ENCODE measurements at regions not wholly inside any gene's neighbourhood (a gene's known extent, or its start where the extent isn't known, plus 50 kb on each side); places are given as distances from the start of the nearest gene placed in this dataset.
A peak's percentile ranks its signal among the peaks of the same experiment; 100 is the strongest.

GRCh38 chr14:34098045-34098984, 147.4 kb upstream of the EGLN3 start:
- 55 to 59% (median 57%) methylated on average over 8 of the region's 8 CpGs for whole genome bisulfite sequencing, 3 donors
- peaks cover 0 to 16% (median 0%) of the 10 kb centered on the region in 3 donors for H3K4me1 ChIP-seq (ENCODE audit: control insufficient read depth in 3 of 3, insufficient read depth in 2 of 3, low read depth in 1 of 3, low read length in 2 of 3)
- DNase-seq (peak; percentile 18 to 52), FAIRE-seq (no peak)
- H3K27me3 ChIP-seq (ENCODE audit: control insufficient read depth in 3 of 3, insufficient read depth in 3 of 3, low read length in 3 of 3) = no peaks in the 10 kb centered on the region
- H3K27ac ChIP-seq (ENCODE audit: low read depth in 1 of 3, low read length in 2 of 3) = no peak overlapping the region
- no peaks in the 10 kb centered on the region for H3K36me3 ChIP-seq (ENCODE audit: control insufficient read depth in 3 of 3, insufficient read depth in 2 of 3, low read depth in 1 of 3, low read length in 3 of 3)
- H3K4me3 ChIP-seq (ENCODE audit: low read depth in 1 of 3, low read length in 3 of 3) = no peak overlapping the region
- H3K9me3 ChIP-seq (ENCODE audit: control insufficient read depth in 2 of 2, insufficient read depth in 1 of 2, low read depth in 1 of 2, low read length in 1 of 2) = no peaks in the 10 kb centered on the region

GRCh38 chr14:34097644-34098043, 146.8 kb upstream of the EGLN3 start:
- Histone ChIP-seq H3K9me3 (ENCODE audit: control insufficient read depth in 2 of 2, insufficient read depth in 1 of 2, low read depth in 1 of 2, low read length in 1 of 2) (no peaks in the 10 kb centered on the region), H3K27ac (ENCODE audit: low read depth in 1 of 3, low read length in 2 of 3) (no peak overlapping the region), H3K4me3 (ENCODE audit: low read depth in 1 of 3, low read length in 3 of 3) (no peak overlapping the region), H3K27me3 (ENCODE audit: control insufficient read depth in 3 of 3, insufficient read depth in 3 of 3, low read length in 3 of 3) (no peaks in the 10 kb centered on the region), H3K4me1 (ENCODE audit: control insufficient read depth in 3 of 3, insufficient read depth in 2 of 3, low read depth in 1 of 3, low read length in 2 of 3) (peaks cover 0 to 16% (median 0%) of the 10 kb centered on the region in 3 donors), H3K36me3 (ENCODE audit: control insufficient read depth in 3 of 3, insufficient read depth in 2 of 3, low read depth in 1 of 3, low read length in 3 of 3) (no peaks in the 10 kb centered on the region)
- DNase-seq (no peak), FAIRE-seq (no peak)
- 75 to 93% (median 89%) methylated on average over 9 of the region's 9 CpGs for WGBS, 3 donors

DNA sequence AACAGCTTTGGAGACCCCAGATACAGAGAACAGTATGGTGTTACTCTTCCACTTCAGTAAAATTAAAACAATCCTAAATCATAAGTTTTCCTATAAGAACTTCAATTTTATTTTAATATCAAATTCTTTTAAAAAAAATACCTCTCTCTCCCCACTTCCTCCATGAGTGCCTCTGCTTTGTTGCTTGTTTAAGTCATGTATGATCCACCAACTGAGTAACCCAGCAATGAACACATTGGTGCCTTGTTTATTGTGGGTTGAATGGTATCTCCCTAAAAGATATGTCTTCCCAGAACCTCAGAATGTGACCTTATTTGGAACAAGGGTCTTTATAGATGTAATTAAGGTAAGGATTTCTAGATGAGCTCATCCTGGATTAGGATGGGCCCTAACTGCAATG, 143.5 kb upstream of the EGLN3 start:
- H3K4me1 ChIP-seq (ENCODE audit: control insufficient read depth in 3 of 3, insufficient read depth in 2 of 3, low read depth in 1 of 3, low read length in 2 of 3) = peaks cover 0 to 11% (median 0%) of the 10 kb centered on the region in 3 donors
- FAIRE-seq (no peak), DNase-seq (no peak)
- H3K27ac ChIP-seq (ENCODE audit: low read depth in 1 of 3, low read length in 2 of 3) = no peak overlapping the region
- no peaks in the 10 kb centered on the region for H3K9me3 ChIP-seq (ENCODE audit: control insufficient read depth in 2 of 2, insufficient read depth in 1 of 2, low read depth in 1 of 2, low read length in 1 of 2)
- H3K36me3 ChIP-seq (ENCODE audit: control insufficient read depth in 3 of 3, insufficient read depth in 2 of 3, low read depth in 1 of 3, low read length in 3 of 3) = no peaks in the 10 kb centered on the region
- H3K4me3 ChIP-seq (ENCODE audit: low read depth in 1 of 3, low read length in 3 of 3) = no peak overlapping the region
- H3K27me3 ChIP-seq (ENCODE audit: control insufficient read depth in 3 of 3, insufficient read depth in 3 of 3, low read length in 3 of 3) = no peaks in the 10 kb centered on the region

- 75 to 89% (median 76%) methylated on average over 3 of the region's 3 CpGs for WGBS, 3 donors
- H3K36me3 ChIP-seq (ENCODE audit: control insufficient read depth in 3 of 3, insufficient read depth in 2 of 3, low read depth in 1 of 3, low read length in 3 of 3) = no peaks in the 10 kb centered on the region
- H3K9me3 ChIP-seq (ENCODE audit: control insufficient read depth in 2 of 2, insufficient read depth in 1 of 2, low read depth in 1 of 2, low read length in 1 of 2) = no peaks in the 10 kb centered on the region
- DNase-seq (no peak), FAIRE-seq (no peak)
- H3K27me3 ChIP-seq (ENCODE audit: control insufficient read depth in 3 of 3, insufficient read depth in 3 of 3, low read length in 3 of 3) = no peaks in the 10 kb centered on the region
- H3K4me1 ChIP-seq (ENCODE audit: control insufficient read depth in 3 of 3, insufficient read depth in 2 of 3, low read depth in 1 of 3, low read length in 2 of 3) = peaks cover 0 to 8% (median 0%) of the 10 kb centered on the region in 3 donors
- no peak overlapping the region for H3K4me3 ChIP-seq (ENCODE audit: low read depth in 1 of 3, low read length in 3 of 3)
- no peak overlapping the region for H3K27ac ChIP-seq (ENCODE audit: low read depth in 1 of 3, low read length in 2 of 3)
Observed at GRCh38 chr14:34093883-34094282, 143.0 kb upstream of the EGLN3 start.

DNA sequence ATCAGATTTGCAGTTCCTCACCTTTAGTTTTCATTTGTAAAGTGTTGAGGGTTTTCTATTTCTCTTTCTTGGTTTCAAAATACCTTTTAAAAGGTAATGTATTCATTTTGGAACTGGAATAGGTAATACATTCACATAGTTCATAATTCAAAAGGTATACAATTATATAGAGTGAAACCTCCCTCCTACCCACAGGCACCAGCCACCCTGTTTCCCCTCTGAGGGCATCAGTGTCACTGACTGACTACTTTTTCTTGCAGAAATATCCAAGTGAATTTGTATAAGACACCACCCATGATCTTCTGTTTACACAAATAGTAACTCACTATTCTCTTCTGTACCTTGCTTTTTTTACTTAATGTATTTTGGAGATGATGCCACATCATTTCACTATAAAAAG, 139.6 kb upstream of the EGLN3 start:
- no peaks in the 10 kb centered on the region for H3K36me3 ChIP-seq (ENCODE audit: control insufficient read depth in 3 of 3, insufficient read depth in 2 of 3, low read depth in 1 of 3, low read length in 3 of 3)
- no peaks in the 10 kb centered on the region for H3K4me1 ChIP-seq (ENCODE audit: control insufficient read depth in 3 of 3, insufficient read depth in 2 of 3, low read depth in 1 of 3, low read length in 2 of 3)
- peaks cover 0 to 6% of the 10 kb centered on the region in 2 donors for H3K9me3 ChIP-seq (ENCODE audit: control insufficient read depth in 2 of 2, insufficient read depth in 1 of 2, low read depth in 1 of 2, low read length in 1 of 2)
- peaks cover 0 to 2% (median 0%) of the 10 kb centered on the region in 3 donors for H3K27me3 ChIP-seq (ENCODE audit: control insufficient read depth in 3 of 3, insufficient read depth in 3 of 3, low read length in 3 of 3)
- no peak overlapping the region for H3K4me3 ChIP-seq (ENCODE audit: low read depth in 1 of 3, low read length in 3 of 3)
- H3K27ac ChIP-seq (ENCODE audit: low read depth in 1 of 3, low read length in 2 of 3) = no peak overlapping the region
- DNase-seq (no peak), FAIRE-seq (no peak)

DNA sequence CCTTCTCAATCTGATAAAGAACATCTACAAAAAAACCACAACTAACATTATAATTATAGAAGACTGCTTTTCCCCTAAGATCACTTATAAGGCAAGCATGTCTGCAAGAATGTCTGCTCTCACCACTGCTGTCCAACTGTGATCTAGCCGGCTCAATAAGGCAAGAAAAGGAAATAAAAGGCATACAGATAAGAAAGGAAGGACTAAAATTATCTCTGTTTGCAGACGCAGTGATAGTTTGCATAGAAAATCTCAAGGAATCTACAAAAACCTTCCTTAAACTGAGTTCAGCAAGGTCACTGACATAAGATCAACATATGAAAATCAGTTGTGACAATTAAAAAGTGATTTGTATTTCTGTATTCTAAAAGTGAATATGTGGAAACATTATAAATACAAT, 138.0 kb upstream of the EGLN3 start:
- FAIRE-seq (no peak), DNase-seq (no peak)
- Histone ChIP-seq H3K36me3 (ENCODE audit: control insufficient read depth in 3 of 3, insufficient read depth in 2 of 3, low read depth in 1 of 3, low read length in 3 of 3) (no peaks in the 10 kb centered on the region), H3K4me1 (ENCODE audit: control insufficient read depth in 3 of 3, insufficient read depth in 2 of 3, low read depth in 1 of 3, low read length in 2 of 3) (no peaks in the 10 kb centered on the region), H3K27me3 (ENCODE audit: control insufficient read depth in 3 of 3, insufficient read depth in 3 of 3, low read length in 3 of 3) (peaks cover 0 to 2% (median 0%) of the 10 kb centered on the region in 3 donors), H3K27ac (ENCODE audit: low read depth in 1 of 3, low read length in 2 of 3) (no peak overlapping the region), H3K9me3 (ENCODE audit: control insufficient read depth in 2 of 2, insufficient read depth in 1 of 2, low read depth in 1 of 2, low read length in 1 of 2) (peaks cover 0 to 6% of the 10 kb centered on the region in 2 donors), H3K4me3 (ENCODE audit: low read depth in 1 of 3, low read length in 3 of 3) (no peak overlapping the region)
- WGBS, 3 donors = 50 to 65% (median 65%) methylated on average over 2 of the region's 2 CpGs

- DNase-seq (no peak), FAIRE-seq (no peak)
- Histone ChIP-seq H3K27ac (ENCODE audit: low read depth in 1 of 3, low read length in 2 of 3) (no peak overlapping the region), H3K9me3 (ENCODE audit: control insufficient read depth in 2 of 2, insufficient read depth in 1 of 2, low read depth in 1 of 2, low read length in 1 of 2) (peaks cover 0 to 6% of the 10 kb centered on the region in 2 donors), H3K27me3 (ENCODE audit: control insufficient read depth in 3 of 3, insufficient read depth in 3 of 3, low read length in 3 of 3) (peaks cover 0 to 2% (median 0%) of the 10 kb centered on the region in 3 donors), H3K36me3 (ENCODE audit: control insufficient read depth in 3 of 3, insufficient read depth in 2 of 3, low read depth in 1 of 3, low read length in 3 of 3) (no peaks in the 10 kb centered on the region), H3K4me3 (ENCODE audit: low read depth in 1 of 3, low read length in 3 of 3) (no peak overlapping the region), H3K4me1 (ENCODE audit: control insufficient read depth in 3 of 3, insufficient read depth in 2 of 3, low read depth in 1 of 3, low read length in 2 of 3) (no peaks in the 10 kb centered on the region)
- 86 to 90% (median 88%) methylated on average over 3 of the region's 3 CpGs for WGBS, 3 donors
Observed at GRCh38 chr14:34087571-34087970, 136.7 kb upstream of the EGLN3 start.

GRCh38 chr14:34086223-34086757, 135.4 kb upstream of the EGLN3 start:
- no peak overlapping the region for H3K4me3 ChIP-seq (ENCODE audit: low read depth in 1 of 3, low read length in 3 of 3)
- H3K36me3 ChIP-seq (ENCODE audit: control insufficient read depth in 3 of 3, insufficient read depth in 2 of 3, low read depth in 1 of 3, low read length in 3 of 3) = no peaks in the 10 kb centered on the region
- H3K9me3 ChIP-seq (ENCODE audit: control insufficient read depth in 2 of 2, insufficient read depth in 1 of 2, low read depth in 1 of 2, low read length in 1 of 2) = peaks cover 0 to 6% of the 10 kb centered on the region in 2 donors
- H3K27me3 ChIP-seq (ENCODE audit: control insufficient read depth in 3 of 3, insufficient read depth in 3 of 3, low read length in 3 of 3) = peaks cover 0 to 2% (median 0%) of the 10 kb centered on the region in 3 donors
- WGBS, 3 donors = 90 to 95% (median 95%) methylated on average over 2 of the region's 2 CpGs
- H3K27ac ChIP-seq (ENCODE audit: low read depth in 1 of 3, low read length in 2 of 3) = no peak overlapping the region
- peaks cover 0 to 8% (median 2%) of the 10 kb centered on the region in 3 donors for H3K4me1 ChIP-seq (ENCODE audit: control insufficient read depth in 3 of 3, insufficient read depth in 2 of 3, low read depth in 1 of 3, low read length in 2 of 3)
- no peak for FAIRE-seq
- DNase-seq = no peak
